ENCODE measurements at regions not wholly inside any gene's neighbourhood (a gene's known extent, or its start where the extent isn't known, plus 50 kb on each side); places are given as distances from the start of the nearest gene placed in this dataset.

DNA sequence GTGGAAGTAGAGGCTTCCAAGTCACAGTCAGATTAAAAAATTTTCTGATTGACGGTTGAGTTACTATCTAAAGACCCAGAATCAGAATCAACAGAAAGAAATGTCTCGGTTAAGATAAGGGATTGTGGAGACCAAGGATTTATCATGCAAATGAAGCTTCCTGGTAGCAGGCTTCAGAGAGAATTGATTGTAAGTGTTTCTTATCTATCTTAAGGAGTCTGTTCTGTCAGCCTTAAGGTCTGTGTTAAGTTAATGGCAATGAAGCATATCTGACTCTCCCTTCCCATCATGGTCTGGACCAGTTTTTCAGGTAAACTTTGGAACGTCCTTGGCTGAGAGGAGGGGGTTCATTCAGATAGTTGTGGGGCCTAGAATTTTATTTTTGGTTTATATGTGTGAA is 780.2 kb downstream of the FAM133A start:
- H3K4me3 ChIP-seq (ENCODE audit: low read depth, low read length): no peak overlapping the region
- TF ChIP-seq, protein P1, sequence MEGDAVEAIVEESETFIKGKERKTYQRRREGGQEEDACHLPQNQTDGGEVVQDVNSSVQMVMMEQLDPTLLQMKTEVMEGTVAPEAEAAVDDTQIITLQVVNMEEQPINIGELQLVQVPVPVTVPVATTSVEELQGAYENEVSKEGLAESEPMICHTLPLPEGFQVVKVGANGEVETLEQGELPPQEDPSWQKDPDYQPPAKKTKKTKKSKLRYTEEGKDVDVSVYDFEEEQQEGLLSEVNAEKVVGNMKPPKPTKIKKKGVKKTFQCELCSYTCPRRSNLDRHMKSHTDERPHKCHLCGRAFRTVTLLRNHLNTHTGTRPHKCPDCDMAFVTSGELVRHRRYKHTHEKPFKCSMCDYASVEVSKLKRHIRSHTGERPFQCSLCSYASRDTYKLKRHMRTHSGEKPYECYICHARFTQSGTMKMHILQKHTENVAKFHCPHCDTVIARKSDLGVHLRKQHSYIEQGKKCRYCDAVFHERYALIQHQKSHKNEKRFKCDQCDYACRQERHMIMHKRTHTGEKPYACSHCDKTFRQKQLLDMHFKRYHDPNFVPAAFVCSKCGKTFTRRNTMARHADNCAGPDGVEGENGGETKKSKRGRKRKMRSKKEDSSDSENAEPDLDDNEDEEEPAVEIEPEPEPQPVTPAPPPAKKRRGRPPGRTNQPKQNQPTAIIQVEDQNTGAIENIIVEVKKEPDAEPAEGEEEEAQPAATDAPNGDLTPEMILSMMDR (IDR thresholded peaks at IDR 0.05; ENCODE audit: borderline replicate concordance, insufficient read depth, low read depth, low read length): no peak

DNA sequence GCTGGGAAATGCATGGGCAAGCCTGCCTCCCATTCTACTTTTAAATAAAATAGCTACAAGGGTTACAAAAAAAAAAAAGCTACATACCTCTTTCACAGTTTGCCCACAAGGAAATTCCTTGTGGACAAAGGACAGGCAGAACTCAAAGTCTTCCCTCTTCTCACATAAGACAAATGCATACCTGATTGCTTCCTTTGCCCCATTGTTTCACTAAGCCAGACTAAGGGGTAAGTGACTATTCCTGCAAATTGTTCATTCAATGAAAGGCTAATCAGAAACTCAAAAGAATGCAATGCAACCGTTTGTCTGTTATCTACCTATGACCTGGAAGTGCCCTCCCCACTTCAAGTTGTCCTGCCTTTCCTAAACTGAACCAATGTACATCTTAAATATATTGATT is 780.6 kb downstream of the FAM133A start:
- H3K4me3 ChIP-seq (ENCODE audit: low read depth, low read length): no peak overlapping the region
- TF ChIP-seq, protein P1 (IDR thresholded peaks at IDR 0.05; ENCODE audit: borderline replicate concordance, insufficient read depth, low read depth, low read length): no peak

DNA sequence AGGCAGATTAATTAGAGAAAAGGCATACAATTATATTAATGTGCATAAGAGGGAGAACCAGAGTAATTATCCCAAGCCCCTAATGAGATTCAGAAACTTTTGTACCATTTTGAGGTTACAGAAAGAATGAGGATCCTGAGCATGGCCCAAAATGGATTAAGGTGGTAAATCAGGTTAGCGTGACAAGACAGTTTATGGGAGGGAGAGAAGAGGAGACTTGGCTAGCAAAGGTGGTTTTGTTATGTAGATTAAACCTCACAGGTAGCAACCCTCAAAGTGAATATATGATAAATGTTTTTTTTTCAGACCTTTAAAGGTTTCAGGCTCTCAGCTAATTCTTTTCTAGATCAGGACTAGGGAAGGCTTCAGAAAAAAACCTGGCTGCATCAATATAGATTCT is 781.8 kb downstream of the FAM133A start:
- TF ChIP-seq, protein P1 (IDR thresholded peaks at IDR 0.05; ENCODE audit: borderline replicate concordance, insufficient read depth, low read depth, low read length): no peak
- H3K4me3 ChIP-seq (ENCODE audit: low read depth, low read length): no peak overlapping the region

DNA sequence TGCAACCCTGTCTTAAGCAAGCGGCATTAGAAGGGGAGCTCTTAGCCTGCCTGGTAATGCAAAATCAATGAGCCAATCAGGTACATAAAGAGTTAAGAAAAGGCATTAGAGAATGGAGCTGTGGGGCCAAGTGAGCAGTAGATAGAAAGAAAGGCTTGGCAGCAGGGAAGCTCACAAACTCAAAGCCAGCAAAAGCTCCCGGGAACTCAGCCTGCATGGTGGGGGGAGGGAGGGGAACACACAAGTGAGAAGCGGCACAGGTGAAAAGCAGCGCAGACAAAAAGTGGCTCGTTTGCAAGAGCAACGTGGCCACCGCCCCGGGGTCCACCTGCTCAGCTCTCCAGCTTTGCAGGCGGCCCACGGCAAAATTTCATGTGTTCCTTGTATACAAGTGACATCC is 818.5 kb downstream of the FAM133A start:
- TF ChIP-seq, protein P1 (IDR thresholded peaks at IDR 0.05; ENCODE audit: borderline replicate concordance, insufficient read depth, low read depth, low read length): no peak
- no peak overlapping the region for H3K4me3 ChIP-seq (ENCODE audit: low read depth, low read length)

DNA sequence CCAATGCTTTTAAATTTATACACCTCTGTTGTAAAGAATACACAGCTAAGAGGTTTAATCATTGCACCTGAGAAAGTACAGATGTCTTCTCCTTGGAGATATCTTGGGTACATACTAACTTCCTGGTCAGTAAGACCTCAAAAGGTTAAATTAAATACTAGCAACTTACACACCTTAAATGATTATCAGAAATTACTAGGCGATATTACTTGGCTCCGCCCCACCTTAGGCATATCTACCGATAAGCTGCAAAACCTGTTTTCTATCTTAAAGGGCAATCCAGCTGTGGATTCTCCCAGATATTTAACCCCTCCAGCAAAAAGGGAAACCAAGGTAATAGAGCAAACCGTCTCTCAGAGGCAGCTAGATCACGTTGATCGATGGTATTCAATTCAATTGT is 819.4 kb downstream of the FAM133A start:
- H3K4me3 ChIP-seq (ENCODE audit: low read depth, low read length): no peak overlapping the region
- TF ChIP-seq, protein P1 (IDR thresholded peaks at IDR 0.05; ENCODE audit: borderline replicate concordance, insufficient read depth, low read depth, low read length): no peak

DNA sequence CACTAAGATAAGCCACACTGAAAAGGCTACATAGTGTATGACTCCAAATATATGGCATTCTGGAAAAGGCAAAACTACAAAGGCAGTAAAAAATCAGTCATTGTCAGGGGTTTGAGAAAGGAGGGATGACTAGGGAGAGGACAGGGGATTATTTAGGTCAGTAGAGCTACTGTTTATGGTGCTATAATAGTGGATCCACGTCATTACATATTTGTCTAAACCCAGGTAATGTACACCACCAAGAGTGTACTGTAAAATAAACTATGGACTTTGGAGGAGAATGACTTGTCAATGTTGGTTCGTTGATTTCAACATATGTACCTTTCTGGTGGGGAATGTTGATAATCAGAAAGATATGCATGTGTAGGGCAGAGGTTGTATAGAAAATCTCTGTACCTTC is 837.6 kb downstream of the FAM133A start:
- TF ChIP-seq, protein P1 (IDR thresholded peaks at IDR 0.05; ENCODE audit: borderline replicate concordance, insufficient read depth, low read depth, low read length): no peak
- no peak overlapping the region for H3K4me3 ChIP-seq (ENCODE audit: low read depth, low read length)

DNA sequence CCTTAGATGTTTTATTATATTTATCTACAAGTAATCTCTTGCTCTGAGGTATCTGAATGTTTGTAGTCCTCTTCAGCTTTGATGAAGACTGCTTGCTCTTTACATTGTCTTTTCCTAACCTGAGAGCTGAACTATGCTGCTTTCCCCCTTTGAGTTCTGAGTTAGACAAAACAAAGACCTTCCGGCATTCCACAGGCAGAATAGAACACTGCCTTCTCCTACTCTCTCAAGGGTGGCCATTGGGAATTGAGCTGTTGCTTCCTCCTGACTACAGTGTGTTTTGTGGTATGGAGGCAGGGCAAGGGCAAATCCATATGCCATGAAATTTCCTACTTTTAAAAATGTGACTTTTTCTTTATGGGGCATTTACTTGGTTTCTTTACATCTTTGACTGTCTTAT is 841.0 kb downstream of the FAM133A start:
- TF ChIP-seq, protein P1 (IDR thresholded peaks at IDR 0.05; ENCODE audit: borderline replicate concordance, insufficient read depth, low read depth, low read length): no peak
- no peak overlapping the region for H3K4me3 ChIP-seq (ENCODE audit: low read depth, low read length)

Measured in GM12875 (cell line).